ENCODE measurements at regions not wholly inside any gene's neighbourhood (a gene's known extent, or its start where the extent isn't known, plus 50 kb on each side); places are given as distances from the start of the nearest gene placed in this dataset.

DNA sequence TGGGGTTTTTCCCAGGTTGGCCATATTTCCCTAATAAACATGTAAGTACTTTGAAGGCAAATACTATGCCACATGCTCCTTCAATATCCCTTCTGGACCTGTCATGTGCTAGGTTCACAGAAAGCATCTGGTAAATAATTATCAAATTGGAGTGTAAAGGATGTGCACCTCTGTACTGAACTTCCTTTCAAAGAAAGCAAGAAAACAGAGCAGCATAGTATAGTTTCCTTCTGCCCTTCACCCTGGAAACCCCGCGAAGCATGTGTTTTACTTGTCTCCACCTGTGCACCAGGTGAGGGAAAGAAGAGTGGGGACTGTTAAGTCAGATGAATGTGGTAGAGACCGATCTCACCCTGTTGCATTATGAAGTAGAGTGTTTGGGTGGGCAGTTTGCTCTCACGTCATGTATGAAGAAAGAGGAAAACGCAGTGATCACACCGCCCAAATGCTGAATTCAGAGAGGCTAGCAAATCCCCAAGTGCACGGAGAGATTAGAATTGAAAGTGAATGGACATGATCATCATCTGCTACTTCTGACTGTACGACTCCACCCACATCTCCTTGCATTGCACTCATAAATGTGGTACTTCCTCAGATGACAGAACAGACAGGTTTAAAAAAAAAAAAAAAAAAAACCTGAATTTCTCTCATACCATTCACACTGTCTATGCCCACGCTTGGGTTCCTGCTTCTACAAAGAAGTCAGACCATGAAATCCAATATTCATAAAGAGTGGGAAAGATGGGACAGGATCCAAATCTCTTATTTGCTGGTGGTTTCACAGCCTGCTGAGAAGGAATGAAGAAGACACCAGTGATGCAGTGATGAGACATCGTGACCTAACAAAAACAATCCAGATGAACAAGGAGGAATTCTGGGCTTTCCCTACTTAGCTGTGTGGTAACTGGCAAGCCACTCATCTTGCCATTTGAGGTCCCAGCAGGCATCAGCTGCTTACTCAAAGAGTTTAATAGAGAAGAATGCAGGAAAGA, 448.6 kb downstream of the BCL11A start:
- no peak for TF ChIP-seq CTCF (IDR thresholded peaks at IDR 0.05)
- TF ChIP-seq POLR2AphosphoS5 (IDR thresholded peaks at IDR 0.05) = no peak
- no peak for TF ChIP-seq POLR2A (IDR thresholded peaks at IDR 0.05)
- Histone ChIP-seq H3K4me3 (no peak overlapping the region), H3K27ac (no peak overlapping the region), H3K36me3 (no peaks in the 10 kb centered on the region), H3K9me3 (no peaks in the 10 kb centered on the region), H3K27me3 (no peaks in the 10 kb centered on the region), H3K4me1 (no peaks in the 10 kb centered on the region)
- intact Hi-C loops (cut with DNase I; ENCODE audit: low total_unique reads) (no loop called here), in situ Hi-C loops (cut with MboI; ENCODE audit: low pct_ligation_motif_present in 1 of 4, low pct_unique_long_range_greater_than_20kb in 1 of 4, low sequenced_read_pairs in 3 of 4) (no loop called here)
- no peak for DNase-seq
- WGBS, 2 donors (ENCODE audit: low coverage in 1 of 2) = 45 to 48% methylated on average over 10 of the region's 10 CpGs

GRCh38 chr2:60100034-60100433, 453.4 kb downstream of the BCL11A start:
- Histone ChIP-seq H3K27me3 (no peaks in the 10 kb centered on the region), H3K9me3 (no peaks in the 10 kb centered on the region), H3K36me3 (no peaks in the 10 kb centered on the region), H3K4me1 (peaks cover 0 to 14% (median 3%) of the 10 kb centered on the region in 4 donors), H3K4me3 (no peak overlapping the region), H3K27ac (no peak overlapping the region)
- no peak for TF ChIP-seq POLR2A (IDR thresholded peaks at IDR 0.05)
- TF ChIP-seq CTCF (IDR thresholded peaks at IDR 0.05) = no peak
- no peak for TF ChIP-seq EP300 (IDR thresholded peaks at IDR 0.05; ENCODE audit: low read depth)
- no peak for TF ChIP-seq POLR2AphosphoS5 (IDR thresholded peaks at IDR 0.05)
- in situ Hi-C loops (cut with MboI; ENCODE audit: low pct_ligation_motif_present in 1 of 4, low pct_unique_long_range_greater_than_20kb in 1 of 4, low sequenced_read_pairs in 3 of 4) = no loop called here
- no peak for DNase-seq
- 73% methylated on average over 11 of the region's 11 CpGs; no CpG with 5 or more reads in 1 of the 2 donors for WGBS, 2 donors (ENCODE audit: low coverage in 1 of 2)
- intact Hi-C loops (cut with DNase I; ENCODE audit: low total_unique reads) = no loop called here

GRCh38 chr2:60098996-60099395, 454.5 kb downstream of the BCL11A start:
- intact Hi-C loops (cut with DNase I; ENCODE audit: low total_unique reads) = no loop called here
- WGBS, 2 donors (ENCODE audit: low coverage in 1 of 2) = 75 to 81% methylated on average over 3 of the region's 3 CpGs
- no peak overlapping the region for H3K4me3 ChIP-seq
- no peak overlapping the region for H3K27ac ChIP-seq
- peaks cover 0 to 19% (median 7%) of the 10 kb centered on the region in 4 donors for H3K4me1 ChIP-seq
- TF ChIP-seq POLR2AphosphoS5 (IDR thresholded peaks at IDR 0.05) = no peak
- TF ChIP-seq CTCF (IDR thresholded peaks at IDR 0.05) = no peak
- no peak for TF ChIP-seq POLR2A (IDR thresholded peaks at IDR 0.05)
- no peak for TF ChIP-seq EP300 (IDR thresholded peaks at IDR 0.05; ENCODE audit: low read depth)
- no peak for DNase-seq
- no peaks in the 10 kb centered on the region for H3K9me3 ChIP-seq
- in situ Hi-C loops (cut with MboI; ENCODE audit: low pct_ligation_motif_present in 1 of 4, low pct_unique_long_range_greater_than_20kb in 1 of 4, low sequenced_read_pairs in 3 of 4) = no loop called here
- no peaks in the 10 kb centered on the region for H3K36me3 ChIP-seq
- no peaks in the 10 kb centered on the region for H3K27me3 ChIP-seq

- H3K4me3 ChIP-seq = no peak overlapping the region
- DNase-seq = no peak
- intact Hi-C loops (cut with DNase I; ENCODE audit: low total_unique reads) = no loop called here
- H3K4me1 ChIP-seq = peaks cover 0 to 29% (median 11%) of the 10 kb centered on the region in 4 donors
- in situ Hi-C loops (cut with MboI; ENCODE audit: low pct_ligation_motif_present in 1 of 4, low pct_unique_long_range_greater_than_20kb in 1 of 4, low sequenced_read_pairs in 3 of 4) = no loop called here
- H3K27ac ChIP-seq = no peak overlapping the region
- no peaks in the 10 kb centered on the region for H3K9me3 ChIP-seq
- TF ChIP-seq POLR2A (IDR thresholded peaks at IDR 0.05) (no peak), CTCF (IDR thresholded peaks at IDR 0.05) (no peak), POLR2AphosphoS5 (IDR thresholded peaks at IDR 0.05) (no peak), EP300 (IDR thresholded peaks at IDR 0.05; ENCODE audit: low read depth) (no peak)
- 75 to 91% methylated on average over 3 to 11 of the region's 11 CpGs for WGBS, 2 donors (ENCODE audit: low coverage in 1 of 2)
- H3K36me3 ChIP-seq = no peaks in the 10 kb centered on the region
- H3K27me3 ChIP-seq = no peaks in the 10 kb centered on the region
These were observed 456.2 kb downstream of the BCL11A start for GRCh38 chr2:60097298-60097697.

Data from transverse colon (tissue), 4 donors.